ENCODE measurements at regions not wholly inside any gene's neighbourhood (a gene's known extent, or its start where the extent isn't known, plus 50 kb on each side); places are given as distances from the start of the nearest gene placed in this dataset.

GRCh38 chr15:39291690-39292089 is 289.2 kb upstream of the THBS1 start:
- Histone ChIP-seq H4K20me1 (ENCODE audit: insufficient read depth, low read length) (no peaks in the 10 kb centered on the region), H2AFZ (ENCODE audit: low read length) (no peak overlapping the region), H3K4me1 (ENCODE audit: insufficient read depth, low read length) (peaks cover 17% of the 10 kb centered on the region), H3K4me2 (ENCODE audit: insufficient read depth, low read length) (no peak overlapping the region), H3K27ac (ENCODE audit: low read depth, low read length) (no peak overlapping the region), H3K27me3 (ENCODE audit: insufficient read depth, low read length) (no peaks in the 10 kb centered on the region), H3K9me3 (ENCODE audit: low read depth, low read length) (no peaks in the 10 kb centered on the region), H3K36me3 (ENCODE audit: insufficient read depth, low read length) (no peaks in the 10 kb centered on the region), H3K79me2 (ENCODE audit: insufficient read depth, low read length) (no peaks in the 10 kb centered on the region), H3K4me3 (ENCODE audit: insufficient read depth, low read length) (no peak overlapping the region)
- DNase-seq (ENCODE audit: insufficient read length, low spot score, missing footprints), result no peak
- no peak for TF ChIP-seq CTCF (IDR thresholded peaks at IDR 0.05; ENCODE audit: extremely low read depth, low read depth, low read length)

GRCh38 chr15:39296955-39297354 is 283.9 kb upstream of the THBS1 start:
- Histone ChIP-seq H3K27ac (ENCODE audit: low read depth, low read length) (no peak overlapping the region), H2AFZ (ENCODE audit: low read length) (no peak overlapping the region), H3K79me2 (ENCODE audit: insufficient read depth, low read length) (no peaks in the 10 kb centered on the region), H3K36me3 (ENCODE audit: insufficient read depth, low read length) (no peaks in the 10 kb centered on the region), H3K27me3 (ENCODE audit: insufficient read depth, low read length) (no peaks in the 10 kb centered on the region), H3K9me3 (ENCODE audit: low read depth, low read length) (no peaks in the 10 kb centered on the region), H4K20me1 (ENCODE audit: insufficient read depth, low read length) (no peaks in the 10 kb centered on the region), H3K4me3 (ENCODE audit: insufficient read depth, low read length) (no peak overlapping the region), H3K4me2 (ENCODE audit: insufficient read depth, low read length) (no peak overlapping the region), H3K4me1 (ENCODE audit: insufficient read depth, low read length) (peaks cover 25% of the 10 kb centered on the region)
- DNase-seq (ENCODE audit: insufficient read length, low spot score, missing footprints), result no peak
- no peak for TF ChIP-seq CTCF (IDR thresholded peaks at IDR 0.05; ENCODE audit: extremely low read depth, low read depth, low read length)

- TF ChIP-seq CTCF (IDR thresholded peaks at IDR 0.05; ENCODE audit: extremely low read depth, low read depth, low read length), result no peak
- H3K4me2 ChIP-seq (ENCODE audit: insufficient read depth, low read length), result no peak overlapping the region
- no peaks in the 10 kb centered on the region for H4K20me1 ChIP-seq (ENCODE audit: insufficient read depth, low read length)
- H3K79me2 ChIP-seq (ENCODE audit: insufficient read depth, low read length), result no peaks in the 10 kb centered on the region
- H3K9me3 ChIP-seq (ENCODE audit: low read depth, low read length), result no peaks in the 10 kb centered on the region
- no peak overlapping the region for H3K4me3 ChIP-seq (ENCODE audit: insufficient read depth, low read length)
- no peak for DNase-seq (ENCODE audit: insufficient read length, low spot score, missing footprints)
- H3K27ac ChIP-seq (ENCODE audit: low read depth, low read length), result no peak overlapping the region
- no peaks in the 10 kb centered on the region for H3K36me3 ChIP-seq (ENCODE audit: insufficient read depth, low read length)
- no peaks in the 10 kb centered on the region for H3K27me3 ChIP-seq (ENCODE audit: insufficient read depth, low read length)
- H3K4me1 ChIP-seq (ENCODE audit: insufficient read depth, low read length), result peaks cover 40% of the 10 kb centered on the region
- H2AFZ ChIP-seq (ENCODE audit: low read length), result no peak overlapping the region
These were observed 282.5 kb upstream of the THBS1 start for GRCh38 chr15:39298271-39298962.

- H3K27ac ChIP-seq (ENCODE audit: low read depth, low read length), result peak overlapping the region; percentile 88
- no peaks in the 10 kb centered on the region for H3K79me2 ChIP-seq (ENCODE audit: insufficient read depth, low read length)
- H3K4me2 ChIP-seq (ENCODE audit: insufficient read depth, low read length), result no peak overlapping the region
- DNase-seq (ENCODE audit: insufficient read length, low spot score, missing footprints), result no peak
- H3K4me1 ChIP-seq (ENCODE audit: insufficient read depth, low read length), result peaks cover 51% of the 10 kb centered on the region
- H3K27me3 ChIP-seq (ENCODE audit: insufficient read depth, low read length), result no peaks in the 10 kb centered on the region
- no peak overlapping the region for H3K4me3 ChIP-seq (ENCODE audit: insufficient read depth, low read length)
- no peak for TF ChIP-seq CTCF (IDR thresholded peaks at IDR 0.05; ENCODE audit: extremely low read depth, low read depth, low read length)
- H2AFZ ChIP-seq (ENCODE audit: low read length), result peak overlapping the region; percentile 28
- H4K20me1 ChIP-seq (ENCODE audit: insufficient read depth, low read length), result no peaks in the 10 kb centered on the region
- H3K9me3 ChIP-seq (ENCODE audit: low read depth, low read length), result no peaks in the 10 kb centered on the region
- H3K36me3 ChIP-seq (ENCODE audit: insufficient read depth, low read length), result no peaks in the 10 kb centered on the region
These were observed 281.2 kb upstream of the THBS1 start for GRCh38 chr15:39299486-39300267.

All from osteoblast (primary cell).